ENCODE measurements at regions not wholly inside any gene's neighbourhood (a gene's known extent, or its start where the extent isn't known, plus 50 kb on each side); places are given as distances from the start of the nearest gene placed in this dataset.

- no peak for DNase-seq
Measured at GRCh38 chr3:117266806-117267205, 557.2 kb downstream of the TUSC7 start.

DNA sequence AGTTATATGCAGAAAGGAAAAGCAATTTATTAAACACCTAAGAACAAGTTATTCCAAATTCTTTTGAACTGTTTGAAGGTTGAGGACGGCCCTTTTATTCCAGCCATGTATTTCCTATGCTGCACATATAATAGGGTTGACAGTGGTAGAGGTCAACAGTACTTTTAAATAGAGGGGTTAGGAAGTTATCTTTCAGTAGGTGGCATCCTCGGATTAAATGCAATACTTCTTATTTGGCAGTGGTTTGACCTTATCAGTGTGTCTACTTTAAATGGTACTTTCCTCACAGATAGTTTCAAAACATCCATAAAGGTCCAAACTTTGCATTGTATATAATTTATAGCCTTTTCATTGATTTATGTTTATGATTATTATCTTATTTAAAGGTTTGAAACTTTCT lies 558.7 kb downstream of the TUSC7 start:
- DNase-seq, result no peak

- no peak for DNase-seq
Measured at GRCh38 chr3:117272274-117272673, 562.7 kb downstream of the TUSC7 start.

GRCh38 chr3:117272876-117273523 lies 563.4 kb downstream of the TUSC7 start:
- DNase-seq, result no peak

DNA sequence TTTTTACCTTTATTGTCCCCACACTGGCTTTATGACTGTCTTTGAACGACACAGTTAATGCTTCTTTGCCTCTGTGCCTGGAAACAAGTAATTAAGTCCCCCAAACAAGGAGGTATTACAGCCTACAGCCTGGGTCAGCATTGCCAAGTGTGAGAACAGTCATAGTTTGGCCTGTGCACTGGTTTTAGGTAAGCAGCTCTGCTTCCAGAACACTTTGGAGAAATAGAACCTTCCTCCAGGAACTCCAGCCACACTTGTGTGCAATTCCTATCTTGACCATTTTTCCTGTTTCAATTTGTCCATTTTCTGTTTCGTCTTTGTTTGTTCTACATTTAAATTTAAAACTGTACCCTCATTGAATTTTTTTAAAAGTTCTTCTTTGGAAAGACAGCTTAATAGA lies 568.2 kb downstream of the TUSC7 start:
- DNase-seq, result no peak

DNA sequence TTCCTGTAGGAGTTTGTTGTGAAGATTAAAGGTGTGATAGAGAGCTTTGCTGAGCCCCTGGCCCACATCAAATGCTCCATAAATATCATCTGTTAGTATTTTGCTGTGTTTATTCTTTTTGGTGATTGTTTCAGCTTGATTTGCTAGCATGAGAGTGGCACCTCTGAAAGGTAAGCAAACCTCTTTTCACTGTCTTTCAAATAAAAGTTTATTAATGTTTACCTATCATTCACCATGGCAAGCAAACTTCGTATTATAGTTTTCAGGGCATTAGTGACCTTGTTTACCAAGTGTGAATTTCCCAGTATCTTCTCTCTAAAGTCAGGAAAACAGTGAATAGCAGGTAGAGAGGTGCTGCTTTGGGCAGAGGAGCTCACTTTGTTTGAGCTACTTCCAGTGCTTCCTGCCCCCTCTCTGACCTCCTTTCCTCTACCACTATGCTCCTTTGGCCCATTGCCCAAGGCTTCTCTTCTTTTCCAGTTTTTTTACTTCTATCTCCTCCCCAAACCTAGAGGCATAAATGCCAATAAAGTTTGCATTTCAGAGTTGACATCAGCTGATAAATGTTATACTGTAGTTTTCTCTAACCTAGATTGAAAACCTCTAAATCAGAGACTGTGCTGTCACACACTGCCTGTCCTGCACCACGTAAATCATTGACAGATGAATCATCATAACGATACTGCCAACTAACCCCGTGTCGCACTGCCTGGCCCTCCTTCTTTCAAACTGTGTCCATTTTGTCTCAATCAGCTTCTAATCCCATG lies 569.0 kb downstream of the TUSC7 start:
- no peak for DNase-seq

GRCh38 chr3:117281371-117281770 lies 571.8 kb downstream of the TUSC7 start:
- DNase-seq, result no peak

- no peak for DNase-seq
Measured at GRCh38 chr3:117282566-117282965, 573.0 kb downstream of the TUSC7 start.

DNA sequence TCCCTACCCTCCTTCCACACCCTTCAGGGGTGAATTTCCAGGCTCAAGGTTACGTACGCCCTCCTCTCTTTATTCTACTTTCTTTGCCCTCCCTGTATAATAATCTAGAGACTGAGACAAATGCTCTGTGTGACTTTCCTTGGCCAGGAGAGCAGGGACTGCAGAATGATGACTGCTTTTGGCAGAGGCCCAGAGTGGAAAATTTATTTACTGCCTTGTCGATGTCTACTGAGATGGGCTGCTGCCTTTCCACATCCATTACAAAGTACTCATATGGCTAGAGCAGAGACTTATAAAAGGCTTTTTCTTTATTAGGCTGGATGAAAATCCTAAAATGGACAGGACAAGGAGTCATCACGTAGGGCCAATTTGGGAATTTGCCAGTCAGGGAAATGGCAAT lies 576.2 kb downstream of the TUSC7 start:
- no peak for DNase-seq

GRCh38 chr3:117286488-117286887 lies 576.9 kb downstream of the TUSC7 start:
- no peak for DNase-seq

GRCh38 chr3:117287602-117288001 lies 578.0 kb downstream of the TUSC7 start:
- DNase-seq, result no peak

- DNase-seq, result no peak
Measured at GRCh38 chr3:117291476-117291875, 581.9 kb downstream of the TUSC7 start.

DNA sequence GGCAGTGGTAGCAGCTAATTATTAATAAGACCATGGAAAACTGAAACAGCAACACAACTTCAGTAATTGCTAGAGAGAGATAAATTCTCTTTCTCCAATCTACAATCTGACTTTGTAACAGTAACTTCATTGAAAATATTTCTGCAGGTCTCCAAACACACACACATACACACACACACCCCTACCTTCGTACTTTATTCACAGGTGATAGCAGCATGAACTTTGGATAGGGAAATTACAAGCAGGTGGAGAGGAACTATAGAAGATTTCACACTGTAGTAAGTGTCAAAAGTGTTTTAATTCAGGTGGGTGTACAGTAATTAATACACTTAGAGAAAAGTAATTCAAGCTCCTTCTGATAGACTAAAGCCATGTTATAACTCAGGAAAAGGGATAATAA lies 587.5 kb downstream of the TUSC7 start:
- DNase-seq, result no peak

GRCh38 chr3:117297541-117297940 lies 588.0 kb downstream of the TUSC7 start:
- DNase-seq, result no peak

- no peak for DNase-seq
Measured at GRCh38 chr3:117298273-117298672, 588.7 kb downstream of the TUSC7 start.

DNA sequence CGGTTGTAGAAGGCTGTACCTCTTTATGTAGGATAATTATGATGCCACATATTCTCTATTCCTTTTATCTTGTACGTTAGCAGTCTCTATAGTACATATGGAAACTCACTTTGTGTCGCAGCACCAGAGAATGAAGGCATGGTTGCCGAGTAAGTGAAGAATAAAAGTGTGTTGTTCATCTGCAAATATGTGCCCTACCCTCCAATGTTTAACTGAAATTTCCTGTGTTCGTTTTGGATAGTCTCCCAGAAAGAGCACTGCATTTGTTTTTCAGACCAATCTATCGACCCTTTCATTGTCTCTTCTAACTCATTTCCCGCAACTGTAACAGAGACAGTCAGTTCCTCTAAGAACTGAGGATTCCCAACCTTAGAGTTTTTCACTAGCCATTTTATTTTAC lies 592.8 kb downstream of the TUSC7 start:
- no peak for DNase-seq

GRCh38 chr3:117303443-117303842 lies 593.9 kb downstream of the TUSC7 start:
- no peak for DNase-seq

DNA sequence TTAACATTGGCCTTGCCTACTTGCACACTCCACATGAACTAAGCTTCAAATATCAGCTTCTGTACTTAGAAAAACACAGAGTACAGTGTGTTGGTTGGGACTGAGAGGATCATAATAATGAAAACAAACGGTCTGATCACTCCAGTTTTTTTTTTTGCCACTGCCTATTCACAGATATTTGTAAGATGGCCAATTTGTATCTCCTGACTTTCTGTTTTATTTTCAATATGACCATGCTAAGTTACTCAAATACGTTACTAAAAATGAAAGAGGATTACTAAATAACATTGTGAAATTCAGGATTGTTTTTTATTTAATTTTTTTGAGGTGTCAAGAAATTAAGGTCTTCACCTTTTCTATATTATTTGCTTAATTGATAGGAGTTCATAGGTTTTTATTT lies 595.1 kb downstream of the TUSC7 start:
- DNase-seq, result no peak

- no peak for DNase-seq
Measured at GRCh38 chr3:117305681-117306080, 596.1 kb downstream of the TUSC7 start.

GRCh38 chr3:117306299-117306698 lies 596.7 kb downstream of the TUSC7 start:
- DNase-seq, result no peak

GRCh38 chr3:117308353-117308752 lies 598.8 kb downstream of the TUSC7 start:
- DNase-seq, result no peak

GRCh38 chr3:117308756-117309155 lies 599.2 kb downstream of the TUSC7 start:
- no peak for DNase-seq

- DNase-seq, result no peak
Measured at GRCh38 chr3:117310536-117310935, 601.0 kb downstream of the TUSC7 start.

GRCh38 chr3:117314441-117315150 lies 605.0 kb downstream of the TUSC7 start:
- DNase-seq, result no peak

Data from effector CD4-positive, alpha-beta T cell (primary cell).